Muscle layer of duodenum (tissue), 2 donors: ENCODE measurements at regions not wholly inside any gene's neighbourhood (a gene's known extent, or its start where the extent isn't known, plus 50 kb on each side); places are given as distances from the start of the nearest gene placed in this dataset.

Experiments used
- H3K27ac ChIP-seq: one replicate; pipeline ENCODE4 v1.7.0; 2013; ENCODE audit warnings: mild to moderate bottlenecking, low read length
- H3K27me3 ChIP-seq: one replicate; pipeline ENCODE4 v1.7.0; 2013; ENCODE audit warnings: low read depth, mild to moderate bottlenecking, control low read depth, low read length
- H3K36me3 ChIP-seq, 2 donors: one replicate each; pipeline ENCODE4 v1.7.0; 2013; ENCODE audit warnings: low read length in 2 of 2, control low read depth in 1 of 2, mild to moderate bottlenecking in 1 of 2; ENCODE audit not compliant: insufficient read depth in 2 of 2, control insufficient read depth in 1 of 2
- H3K4me1 ChIP-seq, 2 donors: one replicate each; pipeline ENCODE4 v1.7.0; 2013; ENCODE audit warnings: low read length in 2 of 2, mild to moderate bottlenecking in 2 of 2, control low read depth in 1 of 2, moderate library complexity in 1 of 2; ENCODE audit not compliant: insufficient read depth in 2 of 2, control insufficient read depth in 1 of 2
- H3K4me3 ChIP-seq, 2 donors: one replicate each; pipeline ENCODE4 v1.7.0; 2013; ENCODE audit warnings: low read length in 2 of 2, low read depth in 1 of 2, mild to moderate bottlenecking in 1 of 2
- H3K9me3 ChIP-seq, 2 donors: one replicate each; pipeline ENCODE4 v1.7.0; 2013; ENCODE audit warnings: low read length in 2 of 2, control low read depth in 1 of 2, mild to moderate bottlenecking in 1 of 2; ENCODE audit not compliant: control insufficient read depth in 1 of 2
- donor health status: healthy.

GRCh38 chr15:77538793-77539497, 93.8 kb downstream of the LINGO1 start:
- Histone ChIP-seq H3K4me3 (no peak overlapping the region), H3K27ac (no peak overlapping the region), H3K4me1 (peaks cover 12 to 19% of the 10 kb centered on the region in 2 donors)

GRCh38 chr15:77538027-77538451, 94.7 kb downstream of the LINGO1 start:
- H3K4me1 ChIP-seq: peaks cover 6 to 15% of the 10 kb centered on the region in 2 donors

More at GRCh38 chr15:77538793-77539497, 93.8 kb downstream of the LINGO1 start:
- H3K9me3 ChIP-seq: no peaks in the 10 kb centered on the region
- H3K27me3 ChIP-seq: no peaks in the 10 kb centered on the region
- no peaks in the 10 kb centered on the region for H3K36me3 ChIP-seq

GRCh38 chr15:77537006-77537405, 95.7 kb downstream of the LINGO1 start:
- Histone ChIP-seq H3K4me3 (no peak overlapping the region), H3K4me1 (peaks cover 6 to 15% of the 10 kb centered on the region in 2 donors), H3K27me3 (no peaks in the 10 kb centered on the region), H3K27ac (no peak overlapping the region), H3K9me3 (no peaks in the 10 kb centered on the region), H3K36me3 (no peaks in the 10 kb centered on the region)

More at GRCh38 chr15:77538027-77538451, 94.7 kb downstream of the LINGO1 start:
- Histone ChIP-seq H3K36me3 (no peaks in the 10 kb centered on the region), H3K27me3 (no peaks in the 10 kb centered on the region), H3K9me3 (no peaks in the 10 kb centered on the region), H3K27ac (no peak overlapping the region), H3K4me3 (no peak overlapping the region)

- Histone ChIP-seq H3K9me3 (no peaks in the 10 kb centered on the region), H3K4me3 (no peak overlapping the region), H3K27me3 (no peaks in the 10 kb centered on the region), H3K4me1 (peaks cover 6 to 15% of the 10 kb centered on the region in 2 donors), H3K27ac (no peak overlapping the region), H3K36me3 (no peaks in the 10 kb centered on the region)
Measured at GRCh38 chr15:77535845-77536244, 96.9 kb downstream of the LINGO1 start.
